Lung (tissue), 11 donors: ENCODE measurements at regions not wholly inside any gene's neighbourhood (a gene's known extent, or its start where the extent isn't known, plus 50 kb on each side); places are given as distances from the start of the nearest gene placed in this dataset.
"Not testable (repeated sequence)": the region's sequence is repeated elsewhere in the genome, so short reads cannot be mapped to it uniquely, and the experiment has no call there.

Experiments used
- ATAC-seq: fragments of 200-7000 bp; cut with Tn5 transposase; one replicate; pipeline ENCODE4 v1.9.1; 2020; ENCODE audit warnings: moderate number of reproducible peaks; ENCODE audit not compliant: insufficient read depth, low FRiP score
- DNase-seq, 3 donors: peaks; one replicate each; pipeline ENCODE4 v3.0.0-alpha.2; 2013 to 2017
- H3K27ac ChIP-seq, 2 donors: one replicate each; pipeline ENCODE4 v1.5.1; 2013; ENCODE audit warnings: mild to moderate bottlenecking in 2 of 2, moderate library complexity in 2 of 2, control low read depth in 1 of 2, inconsistent platforms in 1 of 2, low read depth in 1 of 2, low read length in 1 of 2
- H3K27me3 ChIP-seq, 3 donors: one replicate each; pipeline ENCODE4 v1.5.1; 2013; ENCODE audit warnings: low read length in 2 of 3; ENCODE audit not compliant: control insufficient read depth in 3 of 3, insufficient read depth in 3 of 3
- H3K36me3 ChIP-seq, 4 donors: one replicate each; pipeline ENCODE4 v1.5.1; 2013; ENCODE audit warnings: low read length in 4 of 4, mild to moderate bottlenecking in 1 of 4, moderate library complexity in 1 of 4; ENCODE audit not compliant: control insufficient read depth in 4 of 4, insufficient read depth in 4 of 4
- H3K4me1 ChIP-seq, 5 donors: one replicate each; pipeline ENCODE4 v1.5.1; 2013; ENCODE audit warnings: low read length in 5 of 5, mild to moderate bottlenecking in 2 of 5, moderate library complexity in 1 of 5; ENCODE audit not compliant: control insufficient read depth in 5 of 5, insufficient read depth in 5 of 5
- H3K4me3 ChIP-seq: one replicate; pipeline ENCODE4 v1.5.1; 2013; ENCODE audit warnings: mild to moderate bottlenecking, control low read depth, moderate library complexity
- H3K9ac ChIP-seq, 2 donors: one replicate each; pipeline ENCODE4 v1.5.1; 2013; ENCODE audit warnings: low read length in 2 of 2, control low read depth in 1 of 2; ENCODE audit not compliant: insufficient read depth in 1 of 2
- H3K9me3 ChIP-seq, 4 donors: one replicate each; pipeline ENCODE4 v1.5.1; 2013; ENCODE audit warnings: low read length in 3 of 4, mild to moderate bottlenecking in 1 of 4, moderate library complexity in 1 of 4; ENCODE audit not compliant: control insufficient read depth in 4 of 4, insufficient read depth in 3 of 4
- WGBS, 2 donors: extraction: QIAGEN DNeasy Blood & Tissue Kit; methylation state at CpG; one replicate each; pipeline ENCODE4 v1.1.7; 2013; 5-methylcytosine and 5-hydroxymethylcytosine counted together
- TF ChIP-seq, protein P1 (sequence below): IDR thresholded peaks from 2 replicates; pipeline ENCODE4 v1.5.1; 2012; ENCODE audit warnings: mild to moderate bottlenecking; ENCODE audit errors: control extremely low read depth, extremely low read depth
- donor health status: control.
- donor health status: control.
- donor health status: Bipolar disorder and iron deficiency.
- donor health status: healthy.
- donor health status: DM: yes; HTN: yes; CAD: no.

DNA sequence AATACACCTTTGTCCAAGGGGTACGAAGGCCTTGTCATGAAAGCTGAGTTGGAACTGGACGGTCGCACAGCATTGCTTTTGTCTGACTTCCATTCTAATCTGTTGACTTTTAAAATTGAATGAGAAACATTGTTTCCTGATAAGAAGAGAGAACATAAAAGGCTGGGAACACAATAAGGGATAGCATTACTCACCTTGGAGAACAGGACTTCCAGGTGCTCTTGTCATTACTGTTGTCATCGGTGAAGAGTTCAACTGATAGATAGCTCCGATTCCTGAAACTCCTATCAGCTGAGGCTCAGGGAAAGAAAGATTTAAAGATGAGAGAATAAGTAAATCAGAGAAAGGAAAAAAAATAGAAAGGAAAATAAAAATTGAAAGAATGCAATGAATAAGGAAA lies 351.1 kb downstream of the KCNJ2 start:
- Histone ChIP-seq H3K27me3 (no peaks in the 10 kb centered on the region), H3K27ac (no peak overlapping the region), H3K9ac (no peak overlapping the region), H3K4me3 (no peak overlapping the region), H3K9me3 (no peaks in the 10 kb centered on the region), H3K4me1 (peaks cover 0 to 17% (median 4%) of the 10 kb centered on the region in 5 donors), H3K36me3 (no peaks in the 10 kb centered on the region)
- WGBS, 2 donors = 92 to 95% methylated on average over 5 of the region's 5 CpGs
- ATAC-seq (no peak), DNase-seq (no peak)
- TF ChIP-seq, protein P1, sequence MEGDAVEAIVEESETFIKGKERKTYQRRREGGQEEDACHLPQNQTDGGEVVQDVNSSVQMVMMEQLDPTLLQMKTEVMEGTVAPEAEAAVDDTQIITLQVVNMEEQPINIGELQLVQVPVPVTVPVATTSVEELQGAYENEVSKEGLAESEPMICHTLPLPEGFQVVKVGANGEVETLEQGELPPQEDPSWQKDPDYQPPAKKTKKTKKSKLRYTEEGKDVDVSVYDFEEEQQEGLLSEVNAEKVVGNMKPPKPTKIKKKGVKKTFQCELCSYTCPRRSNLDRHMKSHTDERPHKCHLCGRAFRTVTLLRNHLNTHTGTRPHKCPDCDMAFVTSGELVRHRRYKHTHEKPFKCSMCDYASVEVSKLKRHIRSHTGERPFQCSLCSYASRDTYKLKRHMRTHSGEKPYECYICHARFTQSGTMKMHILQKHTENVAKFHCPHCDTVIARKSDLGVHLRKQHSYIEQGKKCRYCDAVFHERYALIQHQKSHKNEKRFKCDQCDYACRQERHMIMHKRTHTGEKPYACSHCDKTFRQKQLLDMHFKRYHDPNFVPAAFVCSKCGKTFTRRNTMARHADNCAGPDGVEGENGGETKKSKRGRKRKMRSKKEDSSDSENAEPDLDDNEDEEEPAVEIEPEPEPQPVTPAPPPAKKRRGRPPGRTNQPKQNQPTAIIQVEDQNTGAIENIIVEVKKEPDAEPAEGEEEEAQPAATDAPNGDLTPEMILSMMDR = no peak

DNA sequence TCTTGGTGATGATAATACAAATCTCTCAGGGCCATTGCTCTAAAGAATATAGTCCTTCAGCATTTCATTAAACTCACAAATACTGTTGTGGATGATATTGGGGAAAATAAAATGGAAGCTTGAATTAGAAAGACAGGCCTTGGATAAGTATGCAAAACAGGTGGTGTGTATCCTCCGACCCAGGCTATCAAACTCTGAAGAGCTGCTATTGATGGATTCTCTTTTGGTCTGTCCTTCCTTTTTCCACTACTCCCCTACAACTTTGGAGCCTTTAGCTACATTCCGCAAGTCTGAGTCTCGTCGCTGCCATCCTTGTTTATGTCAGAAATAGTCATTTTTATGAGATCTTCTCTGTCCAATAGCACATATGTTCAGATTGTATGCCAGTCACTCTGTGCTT lies 351.6 kb downstream of the KCNJ2 start:
- no peak overlapping the region for H3K4me3 ChIP-seq
- no peaks in the 10 kb centered on the region for H3K36me3 ChIP-seq
- ATAC-seq (no peak), DNase-seq (peak; percentile 52 to 65 (median 64))
- H3K27me3 ChIP-seq = no peaks in the 10 kb centered on the region
- H3K9me3 ChIP-seq = peaks cover 0 to under 1% (median 0%) of the 10 kb centered on the region in 4 donors
- TF ChIP-seq, protein P1 = no peak
- WGBS, 2 donors = 78 to 80% methylated on average over 4 of the region's 4 CpGs
- H3K9ac ChIP-seq = no peak overlapping the region
- H3K27ac ChIP-seq = no peak overlapping the region
- H3K4me1 ChIP-seq = peaks cover 0 to 17% (median 4%) of the 10 kb centered on the region in 5 donors

DNA sequence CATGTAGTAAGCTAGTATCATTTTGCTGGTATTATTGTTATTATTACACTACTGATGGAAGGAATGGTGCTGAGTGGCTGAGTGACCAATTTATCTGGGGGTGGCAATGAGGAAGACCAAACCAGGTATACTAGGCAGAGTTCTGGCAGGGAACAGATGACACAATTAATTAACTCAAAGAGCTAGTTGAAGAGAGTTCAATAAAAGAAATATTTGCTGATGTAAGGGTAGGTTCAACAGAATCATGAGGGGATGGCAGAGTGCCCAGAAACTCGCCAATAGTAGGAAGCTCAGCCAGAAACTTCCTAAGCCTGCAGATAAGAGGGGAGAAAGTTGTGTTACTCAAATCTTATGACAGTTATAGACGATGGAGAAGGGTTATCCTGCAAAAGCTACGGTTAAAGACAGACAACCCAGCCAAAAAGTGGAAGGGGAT lies 352.5 kb downstream of the KCNJ2 start:
- TF ChIP-seq, protein P1 = no peak
- H3K4me3 ChIP-seq = no peak overlapping the region
- H3K36me3 ChIP-seq = no peaks in the 10 kb centered on the region
- H3K4me1 ChIP-seq = peaks cover 0 to 17% (median 4%) of the 10 kb centered on the region in 5 donors
- peak overlapping the region in 1 of 2 donors; percentile 74 for H3K27ac ChIP-seq
- no peaks in the 10 kb centered on the region for H3K27me3 ChIP-seq
- ATAC-seq (peak; percentile 34), DNase-seq (peak; percentile 75 to 91 (median 87))
- no peak overlapping the region for H3K9ac ChIP-seq
- H3K9me3 ChIP-seq = peaks cover 0 to 2% (median 0%) of the 10 kb centered on the region in 4 donors
- 1% methylated on average over 3 of the region's 3 CpGs for WGBS, 2 donors

DNA sequence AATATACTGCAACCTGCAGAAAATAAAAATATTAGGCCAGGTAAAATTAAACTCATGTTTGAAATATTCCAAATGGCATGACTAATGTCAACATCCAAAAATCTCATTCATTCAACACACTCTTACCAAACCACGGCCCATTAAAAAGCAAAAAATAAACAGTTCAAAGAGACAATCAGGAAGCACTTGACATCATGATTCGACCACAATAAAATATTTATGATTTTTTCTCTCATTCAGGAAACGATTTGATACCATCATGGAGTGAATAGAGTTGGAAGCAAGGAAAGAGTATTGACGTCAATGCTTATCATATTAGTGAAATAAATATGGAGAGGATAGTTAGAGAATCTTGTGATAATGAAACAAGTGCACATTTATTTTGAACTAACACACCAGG lies 354.1 kb downstream of the KCNJ2 start:
- H3K36me3 ChIP-seq = no peaks in the 10 kb centered on the region
- H3K9ac ChIP-seq = no peak overlapping the region
- 43 to 68% methylated on average over 4 of the region's 4 CpGs for WGBS, 2 donors
- peaks cover 0 to 17% (median 4%) of the 10 kb centered on the region in 5 donors for H3K4me1 ChIP-seq
- no peak overlapping the region for H3K4me3 ChIP-seq
- TF ChIP-seq, protein P1 = no peak
- ATAC-seq (no peak), DNase-seq (no peak)
- no peak overlapping the region for H3K27ac ChIP-seq
- peaks cover 0 to 2% (median 0%) of the 10 kb centered on the region in 4 donors for H3K9me3 ChIP-seq
- no peaks in the 10 kb centered on the region for H3K27me3 ChIP-seq

DNA sequence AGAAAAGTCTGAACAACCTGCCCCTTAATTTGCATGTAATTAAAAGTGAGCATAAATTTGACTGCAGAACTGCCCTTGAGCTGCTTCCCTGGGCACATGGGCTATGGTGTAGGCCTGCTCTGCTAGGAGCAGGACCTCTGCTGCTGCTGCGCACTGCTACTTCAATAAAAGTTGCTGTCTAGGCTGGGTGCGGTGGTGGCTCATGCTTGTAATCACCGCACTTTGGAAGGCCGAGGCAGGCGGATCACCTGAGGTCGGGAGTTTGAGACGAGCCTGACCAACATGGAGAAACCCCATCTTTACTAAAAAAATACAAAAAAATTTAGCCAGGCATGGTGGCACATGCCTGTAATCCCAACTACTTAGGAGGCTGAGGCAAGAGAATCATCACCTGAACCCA lies 355.7 kb downstream of the KCNJ2 start:
- not testable (repeated sequence) for DNase-seq, H3K9ac ChIP-seq, ATAC-seq, H3K27me3 ChIP-seq, H3K4me3 ChIP-seq, H3K9me3 ChIP-seq, H3K36me3 ChIP-seq, H3K27ac ChIP-seq
- H3K4me1 ChIP-seq = peaks cover 0 to 17% (median 4%) of the 10 kb centered on the region in 5 donors
- 97 to 98% methylated on average over 7 of the region's 7 CpGs for WGBS, 2 donors
